ENCODE measurements at regions not wholly inside any gene's neighbourhood (a gene's known extent, or its start where the extent isn't known, plus 50 kb on each side); places are given as distances from the start of the nearest gene placed in this dataset.

- Histone ChIP-seq H3K27me3 (ENCODE audit: control insufficient read depth, insufficient read depth, low read length) (no peaks in the 10 kb centered on the region), H3K36me3 (ENCODE audit: control insufficient read depth, insufficient read depth, low read length) (no peaks in the 10 kb centered on the region), H3K4me3 (ENCODE audit: low read depth, low read length) (no peak overlapping the region), H3K9me3 (ENCODE audit: control insufficient read depth, insufficient read depth, low read length) (peaks cover 3% of the 10 kb centered on the region), H3K9ac (ENCODE audit: low read depth, low read length) (no peak overlapping the region), H3K4me1 (ENCODE audit: control insufficient read depth, insufficient read depth, low read length) (no peaks in the 10 kb centered on the region)
These were observed 280.5 kb downstream of the TLL1 start for GRCh38 chr4:166153548-166153947.

- Histone ChIP-seq H3K9ac (ENCODE audit: low read depth, low read length) (no peak overlapping the region), H3K4me3 (ENCODE audit: low read depth, low read length) (no peak overlapping the region), H3K27me3 (ENCODE audit: control insufficient read depth, insufficient read depth, low read length) (no peaks in the 10 kb centered on the region), H3K9me3 (ENCODE audit: control insufficient read depth, insufficient read depth, low read length) (no peaks in the 10 kb centered on the region), H3K4me1 (ENCODE audit: control insufficient read depth, insufficient read depth, low read length) (no peaks in the 10 kb centered on the region), H3K36me3 (ENCODE audit: control insufficient read depth, insufficient read depth, low read length) (no peaks in the 10 kb centered on the region)
These were observed 289.3 kb downstream of the TLL1 start for GRCh38 chr4:166162327-166162726.

GRCh38 chr4:166165829-166166420 is 292.9 kb downstream of the TLL1 start:
- H3K4me3 ChIP-seq (ENCODE audit: low read depth, low read length): no peak overlapping the region
- no peaks in the 10 kb centered on the region for H3K27me3 ChIP-seq (ENCODE audit: control insufficient read depth, insufficient read depth, low read length)
- no peaks in the 10 kb centered on the region for H3K36me3 ChIP-seq (ENCODE audit: control insufficient read depth, insufficient read depth, low read length)
- no peaks in the 10 kb centered on the region for H3K9me3 ChIP-seq (ENCODE audit: control insufficient read depth, insufficient read depth, low read length)
- H3K9ac ChIP-seq (ENCODE audit: low read depth, low read length): no peak overlapping the region
- H3K4me1 ChIP-seq (ENCODE audit: control insufficient read depth, insufficient read depth, low read length): no peaks in the 10 kb centered on the region

GRCh38 chr4:166169111-166169510 is 296.1 kb downstream of the TLL1 start:
- Histone ChIP-seq H3K9me3 (ENCODE audit: control insufficient read depth, insufficient read depth, low read length) (no peaks in the 10 kb centered on the region), H3K27me3 (ENCODE audit: control insufficient read depth, insufficient read depth, low read length) (no peaks in the 10 kb centered on the region), H3K9ac (ENCODE audit: low read depth, low read length) (no peak overlapping the region), H3K4me1 (ENCODE audit: control insufficient read depth, insufficient read depth, low read length) (no peaks in the 10 kb centered on the region), H3K4me3 (ENCODE audit: low read depth, low read length) (no peak overlapping the region), H3K36me3 (ENCODE audit: control insufficient read depth, insufficient read depth, low read length) (no peaks in the 10 kb centered on the region)

GRCh38 chr4:166172619-166173018 is 299.6 kb downstream of the TLL1 start:
- Histone ChIP-seq H3K9ac (ENCODE audit: low read depth, low read length) (no peak overlapping the region), H3K4me3 (ENCODE audit: low read depth, low read length) (no peak overlapping the region), H3K4me1 (ENCODE audit: control insufficient read depth, insufficient read depth, low read length) (no peaks in the 10 kb centered on the region), H3K9me3 (ENCODE audit: control insufficient read depth, insufficient read depth, low read length) (no peaks in the 10 kb centered on the region), H3K27me3 (ENCODE audit: control insufficient read depth, insufficient read depth, low read length) (no peaks in the 10 kb centered on the region), H3K36me3 (ENCODE audit: control insufficient read depth, insufficient read depth, low read length) (no peaks in the 10 kb centered on the region)

- H3K4me1 ChIP-seq (ENCODE audit: control insufficient read depth, insufficient read depth, low read length): no peaks in the 10 kb centered on the region
These were observed 301.9 kb downstream of the TLL1 start for GRCh38 chr4:166174717-166175490.

GRCh38 chr4:166182145-166182544 is 309.1 kb downstream of the TLL1 start:
- Histone ChIP-seq H3K27me3 (ENCODE audit: control insufficient read depth, insufficient read depth, low read length) (no peaks in the 10 kb centered on the region), H3K4me1 (ENCODE audit: control insufficient read depth, insufficient read depth, low read length) (no peaks in the 10 kb centered on the region), H3K36me3 (ENCODE audit: control insufficient read depth, insufficient read depth, low read length) (no peaks in the 10 kb centered on the region), H3K9ac (ENCODE audit: low read depth, low read length) (no peak overlapping the region), H3K9me3 (ENCODE audit: control insufficient read depth, insufficient read depth, low read length) (no peaks in the 10 kb centered on the region), H3K4me3 (ENCODE audit: low read depth, low read length) (no peak overlapping the region)

More at GRCh38 chr4:166174717-166175490, 301.9 kb downstream of the TLL1 start:
- Histone ChIP-seq H3K9me3 (ENCODE audit: control insufficient read depth, insufficient read depth, low read length) (no peaks in the 10 kb centered on the region), H3K9ac (ENCODE audit: low read depth, low read length) (no peak overlapping the region), H3K4me3 (ENCODE audit: low read depth, low read length) (no peak overlapping the region), H3K36me3 (ENCODE audit: control insufficient read depth, insufficient read depth, low read length) (no peaks in the 10 kb centered on the region), H3K27me3 (ENCODE audit: control insufficient read depth, insufficient read depth, low read length) (no peaks in the 10 kb centered on the region)

GRCh38 chr4:166195101-166195500 is 322.1 kb downstream of the TLL1 start:
- H3K36me3 ChIP-seq (ENCODE audit: control insufficient read depth, insufficient read depth, low read length): no peaks in the 10 kb centered on the region
- H3K9ac ChIP-seq (ENCODE audit: low read depth, low read length): no peak overlapping the region
- no peaks in the 10 kb centered on the region for H3K4me1 ChIP-seq (ENCODE audit: control insufficient read depth, insufficient read depth, low read length)
- no peaks in the 10 kb centered on the region for H3K9me3 ChIP-seq (ENCODE audit: control insufficient read depth, insufficient read depth, low read length)
- H3K27me3 ChIP-seq (ENCODE audit: control insufficient read depth, insufficient read depth, low read length): no peaks in the 10 kb centered on the region
- H3K4me3 ChIP-seq (ENCODE audit: low read depth, low read length): no peak overlapping the region

GRCh38 chr4:166197166-166197565 is 324.1 kb downstream of the TLL1 start:
- no peaks in the 10 kb centered on the region for H3K4me1 ChIP-seq (ENCODE audit: control insufficient read depth, insufficient read depth, low read length)
- no peak overlapping the region for H3K4me3 ChIP-seq (ENCODE audit: low read depth, low read length)
- H3K36me3 ChIP-seq (ENCODE audit: control insufficient read depth, insufficient read depth, low read length): no peaks in the 10 kb centered on the region
- no peaks in the 10 kb centered on the region for H3K27me3 ChIP-seq (ENCODE audit: control insufficient read depth, insufficient read depth, low read length)
- H3K9me3 ChIP-seq (ENCODE audit: control insufficient read depth, insufficient read depth, low read length): no peaks in the 10 kb centered on the region
- H3K9ac ChIP-seq (ENCODE audit: low read depth, low read length): no peak overlapping the region

- Histone ChIP-seq H3K9ac (ENCODE audit: low read depth, low read length) (no peak overlapping the region), H3K4me1 (ENCODE audit: control insufficient read depth, insufficient read depth, low read length) (no peaks in the 10 kb centered on the region), H3K27me3 (ENCODE audit: control insufficient read depth, insufficient read depth, low read length) (no peaks in the 10 kb centered on the region), H3K9me3 (ENCODE audit: control insufficient read depth, insufficient read depth, low read length) (no peaks in the 10 kb centered on the region), H3K36me3 (ENCODE audit: control insufficient read depth, insufficient read depth, low read length) (no peaks in the 10 kb centered on the region), H3K4me3 (ENCODE audit: low read depth, low read length) (peak overlapping the region; percentile 40)
These were observed 325.0 kb downstream of the TLL1 start for GRCh38 chr4:166198041-166198440.

GRCh38 chr4:166198516-166199310 is 325.7 kb downstream of the TLL1 start:
- H3K27me3 ChIP-seq (ENCODE audit: control insufficient read depth, insufficient read depth, low read length): no peaks in the 10 kb centered on the region
- H3K4me3 ChIP-seq (ENCODE audit: low read depth, low read length): peak overlapping the region; percentile 40
- H3K9me3 ChIP-seq (ENCODE audit: control insufficient read depth, insufficient read depth, low read length): no peaks in the 10 kb centered on the region
- H3K9ac ChIP-seq (ENCODE audit: low read depth, low read length): no peak overlapping the region
- H3K36me3 ChIP-seq (ENCODE audit: control insufficient read depth, insufficient read depth, low read length): no peaks in the 10 kb centered on the region
- no peaks in the 10 kb centered on the region for H3K4me1 ChIP-seq (ENCODE audit: control insufficient read depth, insufficient read depth, low read length)
